ENCODE measurements at regions not wholly inside any gene's neighbourhood (a gene's known extent, or its start where the extent isn't known, plus 50 kb on each side); places are given as distances from the start of the nearest gene placed in this dataset.
"Not testable (repeated sequence)": the region's sequence is repeated elsewhere in the genome, so short reads cannot be mapped to it uniquely, and the experiment has no call there.

DNA sequence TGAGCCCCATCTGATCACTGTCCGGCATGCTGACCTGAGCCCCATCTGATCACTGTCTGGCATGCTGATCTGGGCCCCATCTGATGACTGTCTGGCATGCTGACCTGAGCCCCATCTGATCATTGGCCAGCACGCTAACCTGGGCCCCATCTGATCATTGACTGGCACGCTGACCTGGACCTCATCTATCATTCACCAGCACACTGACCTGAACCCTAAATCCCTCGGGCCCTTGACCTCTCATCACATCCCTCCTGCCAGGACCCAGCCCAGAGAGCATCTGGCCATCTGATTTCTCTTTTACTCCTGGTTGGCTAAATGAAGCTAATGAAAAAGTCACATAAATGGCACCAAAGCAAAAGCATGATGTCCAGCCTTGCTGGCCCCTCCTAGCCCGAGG, 207.1 kb downstream of the NDUFA10 start:
- no peak overlapping the region for H3K4me3 ChIP-seq (ENCODE audit: low read depth, low read length)
- no peak for TF ChIP-seq CTCF (IDR thresholded peaks at IDR 0.05; ENCODE audit: low read depth, low read length)
- no peaks in the 10 kb centered on the region for H3K9me3 ChIP-seq

DNA sequence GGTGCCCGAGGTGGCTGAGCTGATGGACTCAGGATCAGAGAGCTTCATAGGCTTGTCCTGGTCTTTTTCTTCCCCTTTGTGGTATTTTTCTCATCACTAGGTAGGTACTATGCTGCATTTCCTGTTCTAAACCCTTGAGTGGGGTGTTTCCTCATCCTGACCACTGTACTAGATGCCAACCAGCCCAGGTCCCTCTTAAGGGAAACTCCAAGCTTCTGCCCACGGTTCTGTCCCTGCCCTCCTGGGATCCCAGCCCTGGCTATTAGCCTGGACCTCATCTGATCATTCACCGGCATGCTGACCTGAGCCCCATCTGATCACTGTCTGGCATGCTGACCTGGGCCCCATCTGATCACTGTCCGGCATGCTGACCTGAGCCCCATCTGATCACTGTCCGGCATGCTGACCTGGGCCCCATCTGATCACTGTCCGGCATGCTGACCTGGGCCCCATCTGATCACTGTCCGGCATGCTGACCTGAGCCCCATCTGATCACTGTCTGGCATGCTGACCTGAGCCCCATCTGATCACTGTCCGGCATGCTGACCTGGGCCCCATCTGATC, 207.6 kb downstream of the NDUFA10 start:
- DNase-seq, H3K4me1 ChIP-seq: not testable (repeated sequence)

More for the DNA sequence above, 207.1 kb downstream of the NDUFA10 start:
- Histone ChIP-seq H3K36me3 (no peaks in the 10 kb centered on the region), H3K4me1 (no peaks in the 10 kb centered on the region), H3K27me3 (peaks cover 13% of the 10 kb centered on the region)
- DNase-seq = no peak

GRCh38 chr2:239816576-239817467, 208.3 kb downstream of the NDUFA10 start:
- H3K4me1 ChIP-seq = no peaks in the 10 kb centered on the region
- no peaks in the 10 kb centered on the region for H3K9me3 ChIP-seq
- no peaks in the 10 kb centered on the region for H3K36me3 ChIP-seq
- TF ChIP-seq CTCF (IDR thresholded peaks at IDR 0.05; ENCODE audit: low read depth, low read length) = no peak
- DNase-seq = no peak
- no peak overlapping the region for H3K4me3 ChIP-seq (ENCODE audit: low read depth, low read length)
- peaks cover 13% of the 10 kb centered on the region for H3K27me3 ChIP-seq

More for the DNA sequence above, 207.6 kb downstream of the NDUFA10 start:
- H3K36me3 ChIP-seq; H3K4me3 ChIP-seq (ENCODE audit: low read depth, low read length); H3K9me3 ChIP-seq: not testable (repeated sequence)
- H3K27me3 ChIP-seq = peaks cover 13% of the 10 kb centered on the region

DNA sequence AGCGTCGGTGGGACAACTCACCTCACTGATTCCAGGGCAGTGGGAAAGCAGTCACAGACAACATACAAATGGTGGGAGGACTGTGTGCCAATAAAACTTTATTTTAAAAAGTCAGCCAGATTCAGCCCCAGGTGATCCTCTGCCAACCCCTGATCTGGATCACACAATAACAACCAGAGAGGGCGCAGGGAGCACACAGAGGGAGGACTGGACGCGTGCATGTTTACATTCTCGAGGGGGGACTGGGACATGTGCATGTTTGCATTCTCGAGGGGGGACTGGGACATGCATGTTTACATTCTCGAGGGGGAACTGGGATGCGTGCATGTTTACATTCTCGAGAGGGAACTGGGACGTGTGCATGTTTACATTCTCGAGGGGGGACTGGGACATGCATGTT, 209.5 kb downstream of the NDUFA10 start:
- H3K9me3 ChIP-seq = no peaks in the 10 kb centered on the region
- TF ChIP-seq CTCF (IDR thresholded peaks at IDR 0.05; ENCODE audit: low read depth, low read length) = no peak
- DNase-seq = no peak
- H3K36me3 ChIP-seq = no peaks in the 10 kb centered on the region
- peaks cover 8% of the 10 kb centered on the region for H3K27me3 ChIP-seq
- H3K4me1 ChIP-seq = no peaks in the 10 kb centered on the region
- no peak overlapping the region for H3K4me3 ChIP-seq (ENCODE audit: low read depth, low read length)

- Histone ChIP-seq H3K27me3 (peaks cover 8% of the 10 kb centered on the region), H3K36me3 (no peaks in the 10 kb centered on the region), H3K4me3 (ENCODE audit: low read depth, low read length) (no peak overlapping the region), H3K4me1 (no peaks in the 10 kb centered on the region), H3K9me3 (no peaks in the 10 kb centered on the region)
- no peak for TF ChIP-seq CTCF (IDR thresholded peaks at IDR 0.05; ENCODE audit: low read depth, low read length)
- no peak for DNase-seq
Measured at GRCh38 chr2:239814861-239815601, 210.1 kb downstream of the NDUFA10 start.

DNA sequence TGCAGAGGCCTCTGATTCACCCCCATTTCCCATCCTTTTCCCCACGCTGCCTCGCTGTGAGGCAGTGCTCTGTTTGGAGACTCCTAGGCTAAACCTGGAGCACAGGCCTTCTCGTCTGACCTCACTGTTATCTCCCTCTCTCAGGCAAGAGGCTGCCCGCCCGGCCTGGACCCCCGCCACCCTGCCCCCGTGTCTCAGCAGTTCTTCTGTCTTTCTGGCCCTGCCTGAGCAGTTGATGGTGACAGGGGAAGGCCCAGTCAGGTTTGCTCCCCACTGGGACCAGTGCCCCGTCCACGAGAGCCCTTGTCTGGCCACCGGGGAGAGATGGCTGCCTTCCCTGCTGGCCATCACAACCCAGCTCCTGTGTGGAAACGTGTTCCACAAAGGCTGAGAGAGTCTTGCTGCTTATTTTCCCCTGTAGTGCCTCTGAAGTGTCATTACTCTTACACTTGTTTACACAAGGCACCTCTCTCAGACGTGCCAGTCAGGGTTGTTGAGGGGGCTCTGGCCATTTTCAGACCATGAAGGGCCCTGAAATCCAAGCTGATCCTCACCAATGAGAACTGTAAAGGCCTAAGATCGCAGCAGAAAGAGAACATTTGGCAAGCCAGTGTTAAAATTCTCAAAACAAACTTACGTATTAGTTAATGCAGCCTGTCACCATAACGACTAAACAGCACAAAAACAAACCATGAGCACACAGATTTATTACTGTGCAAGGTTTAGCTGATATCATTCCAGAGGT, 210.9 kb downstream of the NDUFA10 start:
- Histone ChIP-seq H3K4me3 (ENCODE audit: low read depth, low read length) (no peak overlapping the region), H3K9me3 (no peaks in the 10 kb centered on the region), H3K27me3 (peaks cover 4% of the 10 kb centered on the region), H3K36me3 (no peaks in the 10 kb centered on the region), H3K4me1 (no peaks in the 10 kb centered on the region)
- TF ChIP-seq CTCF (IDR thresholded peaks at IDR 0.05; ENCODE audit: low read depth, low read length) = no peak
- DNase-seq = no peak
